Ascending aorta (tissue), 2 donors: ENCODE measurements at regions not wholly inside any gene's neighbourhood (a gene's known extent, or its start where the extent isn't known, plus 50 kb on each side); places are given as distances from the start of the nearest gene placed in this dataset.
A peak's percentile ranks its signal among the peaks of the same experiment; 100 is the strongest.

Experiments used
- DNase-seq, 2 donors: peaks; one replicate each; pipeline ENCODE4 v3.0.0-alpha.2; 2019; ENCODE audit warnings: low spot score in 2 of 2
- H3K27ac ChIP-seq, 2 donors: fragments of 200-600 bp; sonication (generic); one replicate each; pipeline ENCODE4 v1.5.1; 2016 to 2017; ENCODE audit warnings: mild to moderate bottlenecking in 1 of 2
- H3K27me3 ChIP-seq: fragments of 200-600 bp; sonication (generic); one replicate; pipeline ENCODE4 v1.5.1; 2017
- H3K36me3 ChIP-seq, 2 donors: fragments of 200-600 bp; sonication (generic); one replicate each; pipeline ENCODE4 v1.5.1; 2016
- H3K4me1 ChIP-seq, 2 donors: fragments of 200-600 bp; sonication (generic); one replicate each; pipeline ENCODE4 v1.5.1; 2016 to 2017; ENCODE audit warnings: mild to moderate bottlenecking in 1 of 2
- H3K4me3 ChIP-seq, 2 donors: fragments of 200-600 bp; sonication (generic); one replicate each; pipeline ENCODE4 v1.5.1; 2016 to 2017; ENCODE audit warnings: mild to moderate bottlenecking in 1 of 2
- H3K9me3 ChIP-seq, 2 donors: fragments of 200-600 bp; sonication (generic); one replicate each; pipeline ENCODE4 v1.5.1; 2016
- intact Hi-C: fragments of 100-400 bp; cut with DNase I; formaldehyde crosslinking; loops from one replicate; pipeline ENCODE4 v1.15.1; 2023
- TF ChIP-seq, protein P1 (sequence below), 3 experiments: fragments of 200-600 bp in 2 of 3; fragments of 450-650 bp in 1 of 3; sonication (generic) in 2 of 3; IDR thresholded peaks; one replicate each; pipeline ENCODE4 v1.5.1; 2016 to 2019; ENCODE audit warnings: antibody characterized with exemption in 3 of 3, mild to moderate bottlenecking in 1 of 3, moderate library complexity in 1 of 3

DNA sequence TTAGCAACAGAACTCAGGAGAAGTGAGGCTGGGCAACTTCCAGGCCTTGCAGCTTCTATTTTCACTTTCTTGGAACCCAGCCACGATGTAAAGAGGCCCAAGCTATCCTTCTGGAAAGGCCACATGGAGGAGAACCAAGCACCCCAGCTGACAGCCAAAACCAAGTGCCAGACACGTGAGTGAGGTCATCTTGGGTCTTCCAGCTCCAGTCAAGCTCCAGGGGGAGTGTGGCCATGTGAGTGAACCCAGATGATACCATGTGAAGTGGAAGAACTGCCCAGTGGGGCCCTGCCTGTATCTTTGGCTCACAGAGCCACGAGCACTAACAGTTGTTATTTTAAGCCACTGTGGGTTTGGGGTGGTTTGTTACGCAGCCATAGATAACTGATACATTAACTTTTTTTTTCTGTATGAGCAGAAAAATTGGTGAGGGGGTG, 126.8 kb upstream of the MAP1LC3B2 start:
- Histone ChIP-seq H3K9me3 (no peaks in the 10 kb centered on the region), H3K27me3 (no peaks in the 10 kb centered on the region), H3K4me3 (no peak overlapping the region), H3K36me3 (no peaks in the 10 kb centered on the region), H3K27ac (peak overlapping the region in 1 of 2 donors; percentile 4), H3K4me1 (peaks cover 4 to 12% of the 10 kb centered on the region in 2 donors)
- no peak for DNase-seq
- TF ChIP-seq, protein P1, sequence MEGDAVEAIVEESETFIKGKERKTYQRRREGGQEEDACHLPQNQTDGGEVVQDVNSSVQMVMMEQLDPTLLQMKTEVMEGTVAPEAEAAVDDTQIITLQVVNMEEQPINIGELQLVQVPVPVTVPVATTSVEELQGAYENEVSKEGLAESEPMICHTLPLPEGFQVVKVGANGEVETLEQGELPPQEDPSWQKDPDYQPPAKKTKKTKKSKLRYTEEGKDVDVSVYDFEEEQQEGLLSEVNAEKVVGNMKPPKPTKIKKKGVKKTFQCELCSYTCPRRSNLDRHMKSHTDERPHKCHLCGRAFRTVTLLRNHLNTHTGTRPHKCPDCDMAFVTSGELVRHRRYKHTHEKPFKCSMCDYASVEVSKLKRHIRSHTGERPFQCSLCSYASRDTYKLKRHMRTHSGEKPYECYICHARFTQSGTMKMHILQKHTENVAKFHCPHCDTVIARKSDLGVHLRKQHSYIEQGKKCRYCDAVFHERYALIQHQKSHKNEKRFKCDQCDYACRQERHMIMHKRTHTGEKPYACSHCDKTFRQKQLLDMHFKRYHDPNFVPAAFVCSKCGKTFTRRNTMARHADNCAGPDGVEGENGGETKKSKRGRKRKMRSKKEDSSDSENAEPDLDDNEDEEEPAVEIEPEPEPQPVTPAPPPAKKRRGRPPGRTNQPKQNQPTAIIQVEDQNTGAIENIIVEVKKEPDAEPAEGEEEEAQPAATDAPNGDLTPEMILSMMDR (IDR thresholded peaks at IDR 0.05): no peak
- intact Hi-C loops: loop anchor here (5.0 kb wide), 1 partner anchor 165 kb away; no protein-coding TSS in a partner anchor

DNA sequence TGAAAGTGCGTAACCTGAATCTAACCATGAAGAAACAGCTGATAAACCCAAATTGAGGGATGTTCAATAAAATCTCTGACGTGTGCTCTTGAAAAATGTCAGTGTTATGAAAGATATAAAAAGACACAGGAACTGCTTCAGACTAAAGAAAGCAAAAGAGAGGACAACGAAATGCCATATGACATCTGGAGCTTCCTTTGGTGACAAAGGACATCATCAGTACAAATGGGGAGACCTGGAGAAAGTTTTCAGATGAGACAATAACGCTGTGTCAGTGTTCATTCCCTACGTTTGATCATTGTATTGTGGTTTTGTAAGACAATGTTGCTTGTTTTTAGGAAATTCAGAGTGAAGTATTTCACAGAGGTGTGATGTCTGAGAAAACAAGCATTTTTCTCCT, 125.9 kb upstream of the MAP1LC3B2 start:
- peaks cover 4 to 12% of the 10 kb centered on the region in 2 donors for H3K4me1 ChIP-seq
- H3K4me3 ChIP-seq: no peak overlapping the region
- no peaks in the 10 kb centered on the region for H3K36me3 ChIP-seq
- no peaks in the 10 kb centered on the region for H3K27me3 ChIP-seq
- TF ChIP-seq, protein P1 (IDR thresholded peaks at IDR 0.05): no peak
- H3K9me3 ChIP-seq: no peaks in the 10 kb centered on the region
- no peak for DNase-seq
- peak overlapping the region; percentile 67 to 74 for H3K27ac ChIP-seq
- intact Hi-C loops: loop anchor here (5.0 kb wide), 1 partner anchor 164 kb away; no protein-coding TSS in a partner anchor

DNA sequence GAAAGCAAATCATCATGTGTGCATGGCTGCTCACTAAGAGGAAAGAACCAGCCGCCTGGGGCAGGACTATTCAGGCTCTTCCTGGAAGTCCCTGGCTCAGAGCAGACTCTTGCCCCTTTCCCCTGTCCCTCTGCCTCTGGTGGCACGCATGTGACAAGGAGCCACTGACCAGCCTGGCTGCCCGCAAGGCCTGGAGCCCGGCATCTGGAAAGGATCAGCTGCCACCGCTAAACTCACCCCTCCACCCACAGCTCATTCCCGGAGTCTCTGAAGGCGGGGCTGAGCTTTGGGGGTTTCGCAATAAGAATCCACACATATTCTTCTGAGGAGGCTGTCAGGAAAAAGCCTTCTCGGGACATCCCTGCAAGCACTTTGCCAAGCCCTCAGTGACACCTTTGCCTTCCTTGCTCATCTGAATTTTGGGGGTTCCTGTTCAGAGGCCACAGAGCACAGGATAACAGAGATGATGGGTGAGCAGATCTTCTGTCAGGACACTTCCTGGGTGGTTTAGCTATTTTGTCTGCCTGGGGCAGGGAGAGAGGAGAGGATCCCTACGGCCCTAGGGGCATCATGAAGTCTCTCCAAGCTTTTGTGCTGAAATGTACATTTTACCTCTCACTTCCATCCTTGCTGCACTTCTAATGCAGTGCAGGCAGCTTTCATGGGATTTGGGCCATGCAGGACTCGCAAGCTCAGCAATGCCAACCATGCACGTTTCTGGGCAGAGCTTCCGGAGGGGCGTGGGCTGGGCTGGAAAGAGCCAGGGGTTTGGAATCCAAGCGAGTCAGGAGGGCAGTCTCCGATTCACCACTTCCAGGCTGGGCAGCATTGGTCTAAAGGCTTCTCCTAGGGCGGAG, 124.8 kb upstream of the MAP1LC3B2 start:
- no peaks in the 10 kb centered on the region for H3K36me3 ChIP-seq
- H3K4me1 ChIP-seq: peaks cover 4 to 12% of the 10 kb centered on the region in 2 donors
- intact Hi-C loops: loop anchor here (1.0 to 5.0 kb wide), 6 partner anchors 21 to 163 kb away; partner anchors contain the start of gene MED13L
- H3K9me3 ChIP-seq: no peaks in the 10 kb centered on the region
- peak overlapping the region; percentile 24 to 56 for H3K4me3 ChIP-seq
- no peaks in the 10 kb centered on the region for H3K27me3 ChIP-seq
- TF ChIP-seq, protein P1 (IDR thresholded peaks at IDR 0.05): no peak
- peak overlapping the region; percentile 67 to 74 for H3K27ac ChIP-seq
- peak; percentile 83 to 97 for DNase-seq

DNA sequence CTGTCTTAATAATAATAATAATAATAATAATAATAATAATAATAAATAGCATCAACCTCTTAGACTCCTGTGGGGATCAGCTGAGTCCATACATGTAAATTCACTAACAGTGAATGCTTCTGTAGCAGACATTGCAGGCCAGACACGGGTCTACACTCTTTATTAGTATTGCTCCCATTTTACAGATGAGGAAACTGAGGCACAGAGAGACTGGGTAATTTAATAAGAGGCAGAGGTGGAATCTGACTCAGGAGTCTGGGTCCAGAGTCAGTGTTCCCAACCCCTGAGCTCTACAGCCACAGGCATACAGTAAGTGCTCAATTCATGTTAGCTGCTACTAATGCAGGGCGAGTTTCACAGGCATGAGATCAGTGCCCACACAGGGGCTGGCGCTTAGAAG, 123.2 kb upstream of the MAP1LC3B2 start:
- H3K36me3 ChIP-seq: no peaks in the 10 kb centered on the region
- peaks cover 4 to 12% of the 10 kb centered on the region in 2 donors for H3K4me1 ChIP-seq
- TF ChIP-seq, protein P1 (IDR thresholded peaks at IDR 0.05): no peak
- no peaks in the 10 kb centered on the region for H3K27me3 ChIP-seq
- H3K4me3 ChIP-seq: no peak overlapping the region
- DNase-seq: no peak
- H3K27ac ChIP-seq: no peak overlapping the region
- intact Hi-C loops: loop anchor here (2.0 kb wide), 3 partner anchors 53 to 117 kb away; no protein-coding TSS in a partner anchor
- H3K9me3 ChIP-seq: no peaks in the 10 kb centered on the region

DNA sequence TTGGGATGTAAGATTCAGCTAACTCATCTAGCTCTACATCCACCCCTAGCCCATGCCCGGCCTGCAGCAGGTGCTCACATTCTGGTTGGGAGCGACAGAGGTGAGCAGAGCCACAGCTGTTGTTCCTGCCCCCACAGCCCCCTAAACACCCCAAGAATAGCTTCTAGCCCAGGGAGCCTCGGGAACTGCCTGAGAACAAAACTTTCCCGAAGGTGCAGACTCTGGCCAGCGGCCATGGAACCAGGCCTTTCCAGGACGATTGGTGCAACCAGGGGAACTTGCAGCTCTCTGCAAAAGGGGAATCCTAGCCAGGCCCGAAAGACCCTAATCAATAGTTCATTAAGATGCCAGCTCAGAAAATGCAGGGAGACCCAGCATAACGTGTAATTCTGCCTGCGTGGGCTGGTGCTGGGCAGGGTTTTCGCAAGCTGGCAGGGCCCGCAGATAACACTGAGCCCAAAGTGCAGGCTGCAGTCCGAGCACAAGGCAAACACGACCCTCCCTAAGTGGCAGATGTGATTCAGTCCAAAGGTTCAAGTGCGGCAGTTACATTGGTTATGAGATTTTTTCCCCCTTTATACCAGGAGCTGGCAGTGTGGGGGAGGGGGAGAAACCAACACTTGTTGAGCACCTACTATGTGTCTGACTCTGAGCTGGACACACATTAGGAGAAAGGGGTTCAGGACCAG, 122.5 kb upstream of the MAP1LC3B2 start:
- TF ChIP-seq, protein P1 (IDR thresholded peaks at IDR 0.05): no peak
- intact Hi-C loops: no loop called here
- Histone ChIP-seq H3K4me1 (peaks cover 4 to 12% of the 10 kb centered on the region in 2 donors), H3K9me3 (no peaks in the 10 kb centered on the region), H3K27ac (no peak overlapping the region), H3K4me3 (no peak overlapping the region), H3K27me3 (no peaks in the 10 kb centered on the region), H3K36me3 (no peaks in the 10 kb centered on the region)
- DNase-seq: no peak
